ENCODE measurements at regions not wholly inside any gene's neighbourhood (a gene's known extent, or its start where the extent isn't known, plus 50 kb on each side); places are given as distances from the start of the nearest gene placed in this dataset.

- no peak overlapping the region for H3K4me3 ChIP-seq (ENCODE audit: low read length)
- no peak overlapping the region for H3K4me2 ChIP-seq (ENCODE audit: low read length)
- H3K9me2 ChIP-seq (replicated peaks; ENCODE audit: control insufficient read depth, low read length): no peaks in the 10 kb centered on the region
- no peaks in the 10 kb centered on the region for H3K36me3 ChIP-seq (ENCODE audit: control insufficient read depth, low read length)
- H3F3A ChIP-seq (ENCODE audit: control insufficient read depth, insufficient read depth): no peaks in the 10 kb centered on the region
- no peaks in the 10 kb centered on the region for H4K20me1 ChIP-seq (ENCODE audit: control insufficient read depth, insufficient read depth, low read depth, low read length)
- no peaks in the 10 kb centered on the region for H3K9me3 ChIP-seq (ENCODE audit: control insufficient read depth, insufficient read depth, low read length)
- no peaks in the 10 kb centered on the region for H3K79me2 ChIP-seq (ENCODE audit: control insufficient read depth, low read length)
- no peak for TF ChIP-seq EZH2phosphoT487 (IDR thresholded peaks at IDR 0.05; ENCODE audit: borderline replicate concordance, low read length)
- TF ChIP-seq, protein P1, sequence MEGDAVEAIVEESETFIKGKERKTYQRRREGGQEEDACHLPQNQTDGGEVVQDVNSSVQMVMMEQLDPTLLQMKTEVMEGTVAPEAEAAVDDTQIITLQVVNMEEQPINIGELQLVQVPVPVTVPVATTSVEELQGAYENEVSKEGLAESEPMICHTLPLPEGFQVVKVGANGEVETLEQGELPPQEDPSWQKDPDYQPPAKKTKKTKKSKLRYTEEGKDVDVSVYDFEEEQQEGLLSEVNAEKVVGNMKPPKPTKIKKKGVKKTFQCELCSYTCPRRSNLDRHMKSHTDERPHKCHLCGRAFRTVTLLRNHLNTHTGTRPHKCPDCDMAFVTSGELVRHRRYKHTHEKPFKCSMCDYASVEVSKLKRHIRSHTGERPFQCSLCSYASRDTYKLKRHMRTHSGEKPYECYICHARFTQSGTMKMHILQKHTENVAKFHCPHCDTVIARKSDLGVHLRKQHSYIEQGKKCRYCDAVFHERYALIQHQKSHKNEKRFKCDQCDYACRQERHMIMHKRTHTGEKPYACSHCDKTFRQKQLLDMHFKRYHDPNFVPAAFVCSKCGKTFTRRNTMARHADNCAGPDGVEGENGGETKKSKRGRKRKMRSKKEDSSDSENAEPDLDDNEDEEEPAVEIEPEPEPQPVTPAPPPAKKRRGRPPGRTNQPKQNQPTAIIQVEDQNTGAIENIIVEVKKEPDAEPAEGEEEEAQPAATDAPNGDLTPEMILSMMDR (IDR thresholded peaks at IDR 0.05; ENCODE audit: low read depth, low read length, poor library complexity, severe bottlenecking): no peak
- H3K27me3 ChIP-seq (ENCODE audit: control insufficient read depth, low read length): no peaks in the 10 kb centered on the region
- no peaks in the 10 kb centered on the region for H3K4me1 ChIP-seq (ENCODE audit: control insufficient read depth, low read length)
- H3K27ac ChIP-seq (ENCODE audit: low read depth, low read length): no peak overlapping the region
Observed at GRCh38 chr2:2942906-2943305, 434.7 kb downstream of the EIPR1 start.

DNA sequence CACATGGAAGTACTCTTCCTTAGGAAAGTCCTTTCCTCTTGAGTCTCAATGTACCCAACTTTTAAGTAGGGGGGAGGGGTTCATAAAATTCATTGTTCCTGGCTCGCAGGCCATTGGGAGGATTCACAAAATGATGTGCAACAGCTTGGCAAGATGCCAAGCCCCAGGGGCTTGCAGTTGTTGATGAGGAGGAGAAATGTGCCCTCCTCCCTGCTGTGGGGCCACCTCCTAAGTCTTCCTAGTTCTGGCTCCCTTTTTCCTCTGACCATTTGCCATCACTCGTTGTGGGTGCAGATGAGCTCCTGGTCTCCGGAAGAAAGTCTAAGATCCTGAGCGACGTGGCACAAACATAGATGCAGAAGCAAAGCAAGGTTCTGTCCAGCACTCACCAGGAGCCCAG is 435.4 kb downstream of the EIPR1 start:
- Histone ChIP-seq H3F3A (ENCODE audit: control insufficient read depth, insufficient read depth) (no peaks in the 10 kb centered on the region), H3K4me2 (ENCODE audit: low read length) (no peak overlapping the region), H3K9me3 (ENCODE audit: control insufficient read depth, insufficient read depth, low read length) (no peaks in the 10 kb centered on the region), H3K27ac (ENCODE audit: low read depth, low read length) (no peak overlapping the region), H3K27me3 (ENCODE audit: control insufficient read depth, low read length) (no peaks in the 10 kb centered on the region), H3K36me3 (ENCODE audit: control insufficient read depth, low read length) (no peaks in the 10 kb centered on the region), H4K20me1 (ENCODE audit: control insufficient read depth, insufficient read depth, low read depth, low read length) (no peaks in the 10 kb centered on the region), H3K9me2 (replicated peaks; ENCODE audit: control insufficient read depth, low read length) (no peaks in the 10 kb centered on the region), H3K4me3 (ENCODE audit: low read length) (no peak overlapping the region), H3K79me2 (ENCODE audit: control insufficient read depth, low read length) (no peaks in the 10 kb centered on the region), H3K4me1 (ENCODE audit: control insufficient read depth, low read length) (no peaks in the 10 kb centered on the region)
- TF ChIP-seq, protein P1 (IDR thresholded peaks at IDR 0.05; ENCODE audit: low read depth, low read length, poor library complexity, severe bottlenecking): no peak
- no peak for TF ChIP-seq EZH2phosphoT487 (IDR thresholded peaks at IDR 0.05; ENCODE audit: borderline replicate concordance, low read length)

DNA sequence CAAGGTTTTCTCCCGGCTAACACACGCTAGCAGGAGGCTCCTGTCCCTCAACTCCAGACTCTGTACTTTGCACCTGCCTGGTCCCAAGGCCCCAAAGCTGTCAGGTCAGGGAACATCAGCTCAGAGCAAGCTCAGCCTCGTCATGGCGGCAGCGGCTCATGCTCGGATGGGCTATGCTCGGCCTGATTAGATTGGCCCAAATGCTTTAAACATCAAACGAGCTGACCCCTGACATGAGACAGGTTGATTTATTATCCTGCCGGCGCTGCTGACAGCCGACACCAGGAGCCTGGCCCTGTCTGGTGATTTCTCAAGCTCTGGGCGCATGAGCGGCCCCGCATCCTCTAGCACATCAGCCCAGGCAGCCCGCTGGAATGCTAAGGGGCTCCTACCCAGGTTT is 436.4 kb downstream of the EIPR1 start:
- no peaks in the 10 kb centered on the region for H3K4me1 ChIP-seq (ENCODE audit: control insufficient read depth, low read length)
- TF ChIP-seq EZH2phosphoT487 (IDR thresholded peaks at IDR 0.05; ENCODE audit: borderline replicate concordance, low read length): no peak
- TF ChIP-seq, protein P1 (IDR thresholded peaks at IDR 0.05; ENCODE audit: low read depth, low read length, poor library complexity, severe bottlenecking): no peak
- H3K9me3 ChIP-seq (ENCODE audit: control insufficient read depth, insufficient read depth, low read length): no peaks in the 10 kb centered on the region
- no peaks in the 10 kb centered on the region for H3K36me3 ChIP-seq (ENCODE audit: control insufficient read depth, low read length)
- no peak overlapping the region for H3K4me2 ChIP-seq (ENCODE audit: low read length)
- H3K27ac ChIP-seq (ENCODE audit: low read depth, low read length): no peak overlapping the region
- no peak overlapping the region for H3K4me3 ChIP-seq (ENCODE audit: low read length)
- no peaks in the 10 kb centered on the region for H4K20me1 ChIP-seq (ENCODE audit: control insufficient read depth, insufficient read depth, low read depth, low read length)
- no peaks in the 10 kb centered on the region for H3F3A ChIP-seq (ENCODE audit: control insufficient read depth, insufficient read depth)
- H3K27me3 ChIP-seq (ENCODE audit: control insufficient read depth, low read length): no peaks in the 10 kb centered on the region
- H3K79me2 ChIP-seq (ENCODE audit: control insufficient read depth, low read length): no peaks in the 10 kb centered on the region
- no peaks in the 10 kb centered on the region for H3K9me2 ChIP-seq (replicated peaks; ENCODE audit: control insufficient read depth, low read length)

DNA sequence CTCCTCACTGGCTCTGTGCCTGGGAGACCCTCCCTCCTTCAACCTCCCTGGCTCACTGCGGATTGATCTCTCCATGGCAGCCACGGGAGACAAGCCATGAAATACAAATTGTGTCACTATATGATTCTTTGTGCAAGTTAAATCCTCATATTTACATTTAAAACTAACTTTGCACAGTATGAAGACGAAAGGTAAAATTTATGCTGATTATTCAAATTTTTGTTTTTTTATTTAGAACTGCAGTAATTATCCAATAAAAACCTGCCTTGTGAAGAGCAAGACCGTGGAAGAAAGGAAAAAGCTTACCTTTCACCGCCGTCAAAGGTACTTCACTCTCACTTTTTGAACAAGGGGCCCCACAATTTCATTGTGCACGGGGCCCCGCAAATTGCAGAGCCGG is 436.9 kb downstream of the EIPR1 start:
- no peaks in the 10 kb centered on the region for H3K79me2 ChIP-seq (ENCODE audit: control insufficient read depth, low read length)
- no peak overlapping the region for H3K4me3 ChIP-seq (ENCODE audit: low read length)
- H3K4me2 ChIP-seq (ENCODE audit: low read length): no peak overlapping the region
- H3K9me3 ChIP-seq (ENCODE audit: control insufficient read depth, insufficient read depth, low read length): no peaks in the 10 kb centered on the region
- H3K27ac ChIP-seq (ENCODE audit: low read depth, low read length): no peak overlapping the region
- no peaks in the 10 kb centered on the region for H3K27me3 ChIP-seq (ENCODE audit: control insufficient read depth, low read length)
- no peaks in the 10 kb centered on the region for H3K4me1 ChIP-seq (ENCODE audit: control insufficient read depth, low read length)
- TF ChIP-seq, protein P1 (IDR thresholded peaks at IDR 0.05; ENCODE audit: low read depth, low read length, poor library complexity, severe bottlenecking): no peak
- no peak for TF ChIP-seq EZH2phosphoT487 (IDR thresholded peaks at IDR 0.05; ENCODE audit: borderline replicate concordance, low read length)
- H3K36me3 ChIP-seq (ENCODE audit: control insufficient read depth, low read length): no peaks in the 10 kb centered on the region
- H3K9me2 ChIP-seq (replicated peaks; ENCODE audit: control insufficient read depth, low read length): no peaks in the 10 kb centered on the region
- H3F3A ChIP-seq (ENCODE audit: control insufficient read depth, insufficient read depth): no peaks in the 10 kb centered on the region
- no peaks in the 10 kb centered on the region for H4K20me1 ChIP-seq (ENCODE audit: control insufficient read depth, insufficient read depth, low read depth, low read length)

Data from DOHH2 (cell line).